ENCODE measurements at regions not wholly inside any gene's neighbourhood (a gene's known extent, or its start where the extent isn't known, plus 50 kb on each side); places are given as distances from the start of the nearest gene placed in this dataset.

GRCh38 chr10:1854271-1854670 lies 116.9 kb upstream of the ADARB2 start:
- Histone ChIP-seq H3K9me3 (ENCODE audit: insufficient read depth, low read length) (no peaks in the 10 kb centered on the region), H3K9ac (ENCODE audit: insufficient read length, low read depth) (no peak overlapping the region), H3K4me3 (ENCODE audit: insufficient read length, low read depth) (no peak overlapping the region), H3K27me3 (ENCODE audit: insufficient read depth, insufficient read length) (no peaks in the 10 kb centered on the region), H3K36me3 (ENCODE audit: insufficient read depth, insufficient read length, low read length) (no peaks in the 10 kb centered on the region), H3K4me1 (ENCODE audit: insufficient read depth, insufficient read length) (no peaks in the 10 kb centered on the region)
- DNase-seq (ENCODE audit: low read depth, low spot score): no peak
- TF ChIP-seq SUZ12 (IDR thresholded peaks at IDR 0.05; ENCODE audit: extremely low read depth, insufficient read depth, insufficient read length) (no peak), YY1 (IDR thresholded peaks at IDR 0.05; ENCODE audit: insufficient read depth, insufficient read length) (no peak), ZNF274 (IDR thresholded peaks at IDR 0.05; ENCODE audit: low read depth, low read length) (no peak)

DNA sequence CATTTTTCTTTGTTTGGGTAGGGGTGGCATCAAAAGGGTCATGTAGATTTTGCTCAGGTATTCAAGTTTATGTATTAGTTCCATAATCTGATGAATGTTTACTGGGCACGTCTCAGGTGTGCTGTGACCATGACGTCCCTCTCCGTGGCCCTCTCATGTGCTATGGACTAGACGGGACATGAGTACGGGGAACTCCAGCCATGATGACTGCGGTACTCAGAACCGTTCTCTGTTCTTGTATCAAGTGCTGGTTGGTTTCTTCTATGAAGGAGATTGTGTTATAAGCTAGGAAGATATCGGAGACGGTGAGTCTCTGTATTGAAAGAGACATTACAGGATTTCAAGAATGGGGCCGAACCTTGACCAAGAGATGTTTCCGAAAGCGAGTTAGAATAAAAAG lies 116.5 kb upstream of the ADARB2 start:
- TF ChIP-seq YY1 (IDR thresholded peaks at IDR 0.05; ENCODE audit: insufficient read depth, insufficient read length): no peak
- TF ChIP-seq ZNF274 (IDR thresholded peaks at IDR 0.05; ENCODE audit: low read depth, low read length): no peak
- TF ChIP-seq SUZ12 (IDR thresholded peaks at IDR 0.05; ENCODE audit: extremely low read depth, insufficient read depth, insufficient read length): no peak
- Histone ChIP-seq H3K9me3 (ENCODE audit: insufficient read depth, low read length) (no peaks in the 10 kb centered on the region), H3K9ac (ENCODE audit: insufficient read length, low read depth) (no peak overlapping the region)

DNA sequence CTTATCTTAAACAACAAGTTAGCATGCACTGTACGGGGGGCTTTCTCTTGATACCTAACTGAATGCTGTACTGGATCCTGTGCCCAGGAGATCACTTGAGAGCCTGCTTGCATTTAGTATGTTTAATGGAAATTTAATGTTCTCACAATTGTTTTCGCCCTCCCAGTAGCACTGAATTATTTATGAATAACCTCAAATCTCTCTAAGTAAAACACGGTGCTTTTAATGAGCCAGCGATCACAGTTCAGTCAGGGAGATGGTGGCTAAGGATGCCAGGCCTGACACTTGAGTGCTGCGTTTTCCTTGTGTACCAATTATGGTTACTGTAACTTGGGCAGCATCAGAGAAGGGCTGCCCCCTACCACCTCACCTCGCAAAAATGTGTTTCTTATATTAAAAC lies 115.5 kb upstream of the ADARB2 start:
- no peaks in the 10 kb centered on the region for H3K27me3 ChIP-seq (ENCODE audit: insufficient read depth, insufficient read length)
- no peaks in the 10 kb centered on the region for H3K36me3 ChIP-seq (ENCODE audit: insufficient read depth, insufficient read length, low read length)
- no peak overlapping the region for H3K9ac ChIP-seq (ENCODE audit: insufficient read length, low read depth)
- DNase-seq (ENCODE audit: low read depth, low spot score): no peak
- H3K4me3 ChIP-seq (ENCODE audit: insufficient read length, low read depth): no peak overlapping the region
- no peaks in the 10 kb centered on the region for H3K4me1 ChIP-seq (ENCODE audit: insufficient read depth, insufficient read length)
- no peak for TF ChIP-seq SUZ12 (IDR thresholded peaks at IDR 0.05; ENCODE audit: extremely low read depth, insufficient read depth, insufficient read length)
- TF ChIP-seq YY1 (IDR thresholded peaks at IDR 0.05; ENCODE audit: insufficient read depth, insufficient read length): no peak
- TF ChIP-seq ZNF274 (IDR thresholded peaks at IDR 0.05; ENCODE audit: low read depth, low read length): no peak
- H3K9me3 ChIP-seq (ENCODE audit: insufficient read depth, low read length): no peaks in the 10 kb centered on the region

More for the DNA sequence above, 116.5 kb upstream of the ADARB2 start:
- Histone ChIP-seq H3K36me3 (ENCODE audit: insufficient read depth, insufficient read length, low read length) (no peaks in the 10 kb centered on the region), H3K27me3 (ENCODE audit: insufficient read depth, insufficient read length) (no peaks in the 10 kb centered on the region), H3K4me3 (ENCODE audit: insufficient read length, low read depth) (no peak overlapping the region), H3K4me1 (ENCODE audit: insufficient read depth, insufficient read length) (no peaks in the 10 kb centered on the region)
- no peak for DNase-seq (ENCODE audit: low read depth, low spot score)

DNA sequence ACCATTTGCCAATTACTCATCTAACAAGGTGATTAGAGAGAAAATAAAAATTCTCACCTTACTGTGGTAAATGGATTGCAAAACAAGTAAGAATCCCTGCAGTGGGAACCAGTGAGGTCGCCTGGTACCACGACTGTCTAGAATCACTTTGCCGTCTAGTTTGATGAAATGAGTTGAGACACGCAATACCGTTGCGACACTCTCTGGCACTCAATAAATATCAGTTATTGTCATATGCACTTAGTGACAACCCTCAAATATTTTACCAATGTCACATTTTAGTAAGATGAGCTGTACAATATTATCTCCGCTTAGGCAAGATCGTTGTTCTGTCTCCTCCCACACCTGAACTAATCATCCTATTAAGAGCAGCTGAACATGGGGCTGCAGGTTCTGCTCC lies 114.4 kb upstream of the ADARB2 start:
- H3K4me1 ChIP-seq (ENCODE audit: insufficient read depth, insufficient read length): no peaks in the 10 kb centered on the region
- no peaks in the 10 kb centered on the region for H3K9me3 ChIP-seq (ENCODE audit: insufficient read depth, low read length)
- no peaks in the 10 kb centered on the region for H3K27me3 ChIP-seq (ENCODE audit: insufficient read depth, insufficient read length)
- H3K9ac ChIP-seq (ENCODE audit: insufficient read length, low read depth): no peak overlapping the region
- H3K4me3 ChIP-seq (ENCODE audit: insufficient read length, low read depth): no peak overlapping the region
- no peak for DNase-seq (ENCODE audit: low read depth, low spot score)
- no peaks in the 10 kb centered on the region for H3K36me3 ChIP-seq (ENCODE audit: insufficient read depth, insufficient read length, low read length)
- TF ChIP-seq YY1 (IDR thresholded peaks at IDR 0.05; ENCODE audit: insufficient read depth, insufficient read length) (no peak), ZNF274 (IDR thresholded peaks at IDR 0.05; ENCODE audit: low read depth, low read length) (no peak), SUZ12 (IDR thresholded peaks at IDR 0.05; ENCODE audit: extremely low read depth, insufficient read depth, insufficient read length) (no peak)

- no peaks in the 10 kb centered on the region for H3K27me3 ChIP-seq (ENCODE audit: insufficient read depth, insufficient read length)
- no peaks in the 10 kb centered on the region for H3K4me1 ChIP-seq (ENCODE audit: insufficient read depth, insufficient read length)
- no peak for DNase-seq (ENCODE audit: low read depth, low spot score)
- TF ChIP-seq ZNF274 (IDR thresholded peaks at IDR 0.05; ENCODE audit: low read depth, low read length) (no peak), SUZ12 (IDR thresholded peaks at IDR 0.05; ENCODE audit: extremely low read depth, insufficient read depth, insufficient read length) (no peak)
- no peaks in the 10 kb centered on the region for H3K36me3 ChIP-seq (ENCODE audit: insufficient read depth, insufficient read length, low read length)
- H3K4me3 ChIP-seq (ENCODE audit: insufficient read length, low read depth): no peak overlapping the region
- no peak overlapping the region for H3K9ac ChIP-seq (ENCODE audit: insufficient read length, low read depth)
- H3K9me3 ChIP-seq (ENCODE audit: insufficient read depth, low read length): no peaks in the 10 kb centered on the region
These were observed 113.7 kb upstream of the ADARB2 start for GRCh38 chr10:1850971-1851527.

GRCh38 chr10:1847361-1847760 lies 110.0 kb upstream of the ADARB2 start:
- DNase-seq (ENCODE audit: low read depth, low spot score): no peak
- no peaks in the 10 kb centered on the region for H3K27me3 ChIP-seq (ENCODE audit: insufficient read depth, insufficient read length)
- no peaks in the 10 kb centered on the region for H3K9me3 ChIP-seq (ENCODE audit: insufficient read depth, low read length)
- no peak overlapping the region for H3K9ac ChIP-seq (ENCODE audit: insufficient read length, low read depth)
- no peaks in the 10 kb centered on the region for H3K36me3 ChIP-seq (ENCODE audit: insufficient read depth, insufficient read length, low read length)
- H3K4me3 ChIP-seq (ENCODE audit: insufficient read length, low read depth): no peak overlapping the region
- TF ChIP-seq SUZ12 (IDR thresholded peaks at IDR 0.05; ENCODE audit: extremely low read depth, insufficient read depth, insufficient read length) (no peak), ZNF274 (IDR thresholded peaks at IDR 0.05; ENCODE audit: low read depth, low read length) (no peak), YY1 (IDR thresholded peaks at IDR 0.05; ENCODE audit: insufficient read depth, insufficient read length) (no peak)
- H3K4me1 ChIP-seq (ENCODE audit: insufficient read depth, insufficient read length): no peaks in the 10 kb centered on the region

DNA sequence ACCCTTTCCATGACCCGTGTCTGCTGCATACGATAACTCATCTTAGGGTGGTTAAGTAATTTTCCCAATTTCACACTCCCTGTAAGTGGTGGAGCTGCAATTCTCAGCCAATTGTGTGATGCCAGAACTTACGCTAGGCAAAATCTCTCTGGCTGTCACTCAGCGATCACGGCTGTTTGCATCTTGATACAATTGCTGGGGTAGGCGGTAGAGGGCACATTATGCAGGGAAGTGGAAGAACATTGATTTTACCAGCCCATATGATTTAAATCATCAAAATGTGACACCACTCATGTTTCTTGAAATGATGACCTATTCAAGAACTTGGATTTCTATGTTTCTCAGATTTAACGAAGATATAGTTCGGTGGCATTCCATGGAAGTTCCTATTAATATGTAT lies 108.7 kb upstream of the ADARB2 start:
- H3K4me1 ChIP-seq (ENCODE audit: insufficient read depth, insufficient read length): no peaks in the 10 kb centered on the region
- no peak for TF ChIP-seq ZNF274 (IDR thresholded peaks at IDR 0.05; ENCODE audit: low read depth, low read length)
- TF ChIP-seq YY1 (IDR thresholded peaks at IDR 0.05; ENCODE audit: insufficient read depth, insufficient read length): no peak
- TF ChIP-seq SUZ12 (IDR thresholded peaks at IDR 0.05; ENCODE audit: extremely low read depth, insufficient read depth, insufficient read length): no peak
- H3K9ac ChIP-seq (ENCODE audit: insufficient read length, low read depth): no peak overlapping the region
- DNase-seq (ENCODE audit: low read depth, low spot score): no peak
- no peaks in the 10 kb centered on the region for H3K9me3 ChIP-seq (ENCODE audit: insufficient read depth, low read length)
- no peak overlapping the region for H3K4me3 ChIP-seq (ENCODE audit: insufficient read length, low read depth)
- H3K27me3 ChIP-seq (ENCODE audit: insufficient read depth, insufficient read length): no peaks in the 10 kb centered on the region
- no peaks in the 10 kb centered on the region for H3K36me3 ChIP-seq (ENCODE audit: insufficient read depth, insufficient read length, low read length)

All from NT2/D1 (cell line).